ENCODE measurements at regions not wholly inside any gene's neighbourhood (a gene's known extent, or its start where the extent isn't known, plus 50 kb on each side); places are given as distances from the start of the nearest gene placed in this dataset.

DNA sequence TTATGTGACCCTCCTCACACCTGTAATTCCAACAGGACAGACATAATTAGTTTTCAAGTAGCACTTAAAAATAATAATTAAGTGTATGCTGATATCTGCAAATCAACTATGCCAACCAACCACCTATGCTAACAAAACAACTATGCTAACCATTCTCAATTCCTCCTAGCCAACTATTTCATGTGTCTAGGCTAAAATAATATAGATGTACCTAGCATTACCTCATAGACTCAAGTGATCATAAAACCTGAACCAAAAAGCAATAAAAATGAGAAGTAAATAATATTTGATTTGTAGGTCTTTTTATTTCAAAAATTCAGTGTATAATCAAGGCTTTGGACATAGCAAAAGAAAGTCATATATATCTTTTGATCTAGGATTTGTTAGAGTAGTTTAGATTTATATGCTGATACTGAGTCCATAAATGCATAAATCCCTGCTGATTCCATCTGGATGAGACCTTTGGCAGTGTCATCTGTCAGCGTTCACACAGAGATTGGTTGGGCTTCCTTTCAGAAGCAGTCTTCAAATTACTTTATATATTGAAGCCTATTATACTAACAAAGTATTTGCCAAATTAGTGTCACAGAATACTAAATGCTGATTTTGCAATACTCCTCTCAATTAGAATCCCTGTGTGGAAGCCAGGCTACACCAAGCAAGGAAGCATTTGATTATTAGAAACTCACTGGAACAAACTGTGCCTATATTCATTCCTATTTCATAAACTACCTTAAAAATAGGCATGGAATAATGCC is 101.4 kb upstream of the PPM1H start:
- Histone ChIP-seq H4K20me1 (ENCODE audit: control insufficient read depth, extremely low read depth, insufficient read depth, low read length) (no peaks in the 10 kb centered on the region), H3K4me2 (ENCODE audit: extremely low read depth, insufficient read depth, low read length) (no peak overlapping the region), H3K4me1 (ENCODE audit: control insufficient read depth, extremely low read depth, insufficient read depth, low read length) (no peaks in the 10 kb centered on the region), H3K9ac (ENCODE audit: insufficient read depth, low read length) (no peak overlapping the region), H2AFZ (ENCODE audit: low read length) (no peak overlapping the region), H3K9me3 (ENCODE audit: control insufficient read depth, insufficient read depth, low read depth, low read length) (no peaks in the 10 kb centered on the region), H3K36me3 (ENCODE audit: control insufficient read depth, insufficient read depth, low read length) (no peaks in the 10 kb centered on the region), H3K4me3 (replicated peaks in 1 of 4; ENCODE audit: control extremely low read depth in 1 of 4, insufficient read depth in 1 of 4, low read depth in 3 of 4, low read length in 4 of 4) (no peak overlapping the region), H3K27me3 (ENCODE audit: control insufficient read depth, insufficient read depth, low read length) (no peaks in the 10 kb centered on the region), H3K27ac (ENCODE audit: insufficient read depth, low read length) (no peak overlapping the region), H3K79me2 (ENCODE audit: control insufficient read depth, insufficient read depth, low read length) (no peaks in the 10 kb centered on the region)
- TF ChIP-seq EZH2 (IDR thresholded peaks at IDR 0.05; ENCODE audit: low read length, missing control alignments), result no peak
- TF ChIP-seq, protein P1, sequence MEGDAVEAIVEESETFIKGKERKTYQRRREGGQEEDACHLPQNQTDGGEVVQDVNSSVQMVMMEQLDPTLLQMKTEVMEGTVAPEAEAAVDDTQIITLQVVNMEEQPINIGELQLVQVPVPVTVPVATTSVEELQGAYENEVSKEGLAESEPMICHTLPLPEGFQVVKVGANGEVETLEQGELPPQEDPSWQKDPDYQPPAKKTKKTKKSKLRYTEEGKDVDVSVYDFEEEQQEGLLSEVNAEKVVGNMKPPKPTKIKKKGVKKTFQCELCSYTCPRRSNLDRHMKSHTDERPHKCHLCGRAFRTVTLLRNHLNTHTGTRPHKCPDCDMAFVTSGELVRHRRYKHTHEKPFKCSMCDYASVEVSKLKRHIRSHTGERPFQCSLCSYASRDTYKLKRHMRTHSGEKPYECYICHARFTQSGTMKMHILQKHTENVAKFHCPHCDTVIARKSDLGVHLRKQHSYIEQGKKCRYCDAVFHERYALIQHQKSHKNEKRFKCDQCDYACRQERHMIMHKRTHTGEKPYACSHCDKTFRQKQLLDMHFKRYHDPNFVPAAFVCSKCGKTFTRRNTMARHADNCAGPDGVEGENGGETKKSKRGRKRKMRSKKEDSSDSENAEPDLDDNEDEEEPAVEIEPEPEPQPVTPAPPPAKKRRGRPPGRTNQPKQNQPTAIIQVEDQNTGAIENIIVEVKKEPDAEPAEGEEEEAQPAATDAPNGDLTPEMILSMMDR (conservative IDR thresholded peaks at IDR 0.05 in 1 of 2, IDR thresholded peaks at IDR 0.05 in 1 of 2; ENCODE audit: low read depth in 1 of 2, low read length in 2 of 2), result no peak
- DNase-seq (ENCODE audit: low read depth in 2 of 2), result no peak

DNA sequence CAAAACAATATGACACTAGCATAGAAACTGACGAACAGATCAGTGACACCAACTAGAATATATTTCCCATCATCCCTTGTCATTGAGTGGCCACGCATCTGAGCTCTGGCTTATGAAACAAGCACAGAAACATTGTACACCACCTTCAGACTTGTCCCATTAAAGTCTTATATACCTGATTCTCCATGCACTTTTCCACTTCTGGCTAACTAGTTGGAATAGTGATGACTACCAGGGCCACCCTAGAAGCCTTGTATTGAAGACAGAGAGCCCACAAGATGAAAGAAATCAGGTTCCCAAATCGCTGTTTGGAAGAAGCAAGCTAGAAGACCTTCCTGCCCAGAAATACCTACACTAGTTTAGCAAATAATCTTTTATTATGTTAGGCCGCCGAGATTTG is 99.7 kb upstream of the PPM1H start:
- no peak overlapping the region for H3K27ac ChIP-seq (ENCODE audit: insufficient read depth, low read length)
- no peaks in the 10 kb centered on the region for H3K4me1 ChIP-seq (ENCODE audit: control insufficient read depth, extremely low read depth, insufficient read depth, low read length)
- no peak for TF ChIP-seq EZH2 (IDR thresholded peaks at IDR 0.05; ENCODE audit: low read length, missing control alignments)
- TF ChIP-seq, protein P1 (conservative IDR thresholded peaks at IDR 0.05 in 1 of 2, IDR thresholded peaks at IDR 0.05 in 1 of 2; ENCODE audit: low read depth in 1 of 2, low read length in 2 of 2), result no peak
- no peaks in the 10 kb centered on the region for H3K79me2 ChIP-seq (ENCODE audit: control insufficient read depth, insufficient read depth, low read length)
- H2AFZ ChIP-seq (ENCODE audit: low read length), result no peak overlapping the region
- H3K36me3 ChIP-seq (ENCODE audit: control insufficient read depth, insufficient read depth, low read length), result no peaks in the 10 kb centered on the region
- no peaks in the 10 kb centered on the region for H4K20me1 ChIP-seq (ENCODE audit: control insufficient read depth, extremely low read depth, insufficient read depth, low read length)
- no peaks in the 10 kb centered on the region for H3K9me3 ChIP-seq (ENCODE audit: control insufficient read depth, insufficient read depth, low read depth, low read length)
- H3K4me2 ChIP-seq (ENCODE audit: extremely low read depth, insufficient read depth, low read length), result no peak overlapping the region
- no peak overlapping the region for H3K4me3 ChIP-seq (replicated peaks in 1 of 4; ENCODE audit: control extremely low read depth in 1 of 4, insufficient read depth in 1 of 4, low read depth in 3 of 4, low read length in 4 of 4)
- H3K27me3 ChIP-seq (ENCODE audit: control insufficient read depth, insufficient read depth, low read length), result no peaks in the 10 kb centered on the region
- no peak for DNase-seq (ENCODE audit: low read depth in 2 of 2)
- H3K9ac ChIP-seq (ENCODE audit: insufficient read depth, low read length), result no peak overlapping the region

DNA sequence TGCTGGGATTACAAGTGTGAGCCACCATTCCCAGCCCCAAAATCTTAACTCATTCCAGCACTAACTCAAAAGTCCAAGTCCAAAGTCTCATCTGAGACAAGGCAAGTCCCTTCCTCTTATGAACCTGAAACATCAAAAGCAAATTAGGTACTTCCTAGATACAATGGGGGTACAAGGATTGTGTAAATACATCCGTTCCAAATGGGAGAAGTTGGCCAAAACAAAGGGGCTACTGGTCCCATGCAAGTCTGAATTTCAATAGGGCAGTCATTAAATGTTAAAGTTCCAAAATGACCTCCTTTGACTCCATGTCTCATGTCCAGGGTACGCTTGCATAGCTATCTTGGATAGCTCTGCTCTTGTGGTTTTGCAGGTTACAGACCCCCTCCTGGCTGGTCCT is 94.7 kb upstream of the PPM1H start:
- no peak overlapping the region for H3K27ac ChIP-seq (ENCODE audit: insufficient read depth, low read length)
- H3K4me2 ChIP-seq (ENCODE audit: extremely low read depth, insufficient read depth, low read length), result no peak overlapping the region
- H3K4me3 ChIP-seq (replicated peaks in 1 of 4; ENCODE audit: control extremely low read depth in 1 of 4, insufficient read depth in 1 of 4, low read depth in 3 of 4, low read length in 4 of 4), result no peak overlapping the region
- no peaks in the 10 kb centered on the region for H3K36me3 ChIP-seq (ENCODE audit: control insufficient read depth, insufficient read depth, low read length)
- H3K79me2 ChIP-seq (ENCODE audit: control insufficient read depth, insufficient read depth, low read length), result no peaks in the 10 kb centered on the region
- no peak for DNase-seq (ENCODE audit: low read depth in 2 of 2)
- no peaks in the 10 kb centered on the region for H3K4me1 ChIP-seq (ENCODE audit: control insufficient read depth, extremely low read depth, insufficient read depth, low read length)
- TF ChIP-seq, protein P1 (conservative IDR thresholded peaks at IDR 0.05 in 1 of 2, IDR thresholded peaks at IDR 0.05 in 1 of 2; ENCODE audit: low read depth in 1 of 2, low read length in 2 of 2), result no peak
- no peak for TF ChIP-seq EZH2 (IDR thresholded peaks at IDR 0.05; ENCODE audit: low read length, missing control alignments)
- H4K20me1 ChIP-seq (ENCODE audit: control insufficient read depth, extremely low read depth, insufficient read depth, low read length), result no peaks in the 10 kb centered on the region
- no peak overlapping the region for H2AFZ ChIP-seq (ENCODE audit: low read length)
- H3K9ac ChIP-seq (ENCODE audit: insufficient read depth, low read length), result no peak overlapping the region
- no peaks in the 10 kb centered on the region for H3K27me3 ChIP-seq (ENCODE audit: control insufficient read depth, insufficient read depth, low read length)
- H3K9me3 ChIP-seq (ENCODE audit: control insufficient read depth, insufficient read depth, low read depth, low read length), result no peaks in the 10 kb centered on the region

Data from fibroblast of lung (primary cell).